HG03460 (cell line): ENCODE measurements at regions not wholly inside any gene's neighbourhood (a gene's known extent, or its start where the extent isn't known, plus 50 kb on each side); places are given as distances from the start of the nearest gene placed in this dataset.
A peak's percentile ranks its signal among the peaks of the same experiment; 100 is the strongest.
"Not testable (repeated sequence)": the region's sequence is repeated elsewhere in the genome, so short reads cannot be mapped to it uniquely, and the experiment has no call there.

Experiments
- ATAC-seq: cut with Tn5 transposase; IDR thresholded peaks from one replicate; pipeline ENCODE4 v1.9.1; 2021; ENCODE audit not compliant: unreplicated experiment

DNA sequence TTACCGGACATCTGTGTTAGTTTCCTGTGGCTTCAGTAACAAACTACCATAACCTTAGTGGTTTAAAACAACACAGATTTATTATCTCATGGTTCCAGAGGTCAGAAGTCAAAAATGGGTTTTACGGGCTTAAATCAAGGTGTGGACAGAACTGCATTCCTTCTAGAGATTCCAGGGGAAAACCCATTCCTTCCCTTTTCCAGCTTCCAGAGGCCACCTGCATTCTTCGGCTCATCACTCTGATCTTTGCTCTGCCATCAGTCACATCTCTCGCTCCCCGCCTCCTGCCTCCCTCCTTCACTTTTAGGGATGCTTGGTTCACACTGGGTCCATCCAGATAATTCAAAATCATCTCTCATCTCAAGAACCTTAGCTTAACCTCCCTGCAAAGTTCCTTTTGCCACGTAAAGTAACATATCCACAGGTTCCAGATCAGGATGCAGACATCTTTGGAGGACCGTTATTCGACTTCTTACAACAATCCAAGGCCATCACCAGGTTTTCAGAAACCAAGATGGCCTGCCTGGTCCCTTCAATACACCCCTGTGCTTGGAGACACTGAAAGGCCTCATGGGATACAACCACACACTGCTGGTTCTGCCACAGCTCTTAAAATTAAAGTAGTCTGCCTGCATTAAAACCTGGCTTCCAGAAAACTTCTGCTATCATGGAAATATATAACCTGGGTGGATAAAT, 225.9 kb upstream of the MYO3A start:
- ATAC-seq = no peak

DNA sequence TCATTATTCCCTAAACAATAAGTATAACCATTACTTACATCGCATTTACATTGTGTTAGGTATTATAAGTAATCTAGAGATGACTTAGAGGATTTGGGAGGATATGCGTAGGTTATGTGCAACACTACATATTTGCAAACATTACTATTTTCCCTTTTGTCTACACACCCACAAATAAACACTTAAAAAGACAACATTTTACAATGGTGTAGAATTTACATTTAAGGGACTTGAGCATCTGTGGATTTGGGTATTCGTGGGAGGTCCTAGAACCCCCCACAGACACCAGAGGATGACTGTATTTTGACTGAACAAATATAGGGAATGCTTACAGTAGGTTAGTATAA, 220.2 kb upstream of the MYO3A start:
- no peak for ATAC-seq

DNA sequence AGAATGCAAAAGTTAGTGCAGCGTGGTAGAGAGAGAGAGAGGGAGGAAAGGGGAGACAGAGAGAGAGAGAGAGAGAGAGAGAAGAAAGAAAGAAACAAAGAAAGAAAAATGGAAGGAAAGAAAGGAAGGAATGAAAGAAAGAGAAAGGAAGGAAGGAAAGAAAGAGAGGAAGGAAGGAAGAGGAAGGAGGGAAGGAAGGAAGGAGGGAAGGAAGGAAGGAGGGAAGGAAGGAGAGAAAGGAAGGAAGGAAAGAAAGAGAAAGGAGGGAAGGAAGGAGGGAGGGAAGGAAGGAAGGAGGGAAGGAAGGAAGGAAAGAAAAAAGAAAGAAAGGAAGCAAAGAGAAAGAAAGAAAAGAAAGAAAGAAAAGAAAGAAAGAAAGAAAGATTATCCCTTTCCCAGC, 209.8 kb upstream of the MYO3A start:
- ATAC-seq = no peak

DNA sequence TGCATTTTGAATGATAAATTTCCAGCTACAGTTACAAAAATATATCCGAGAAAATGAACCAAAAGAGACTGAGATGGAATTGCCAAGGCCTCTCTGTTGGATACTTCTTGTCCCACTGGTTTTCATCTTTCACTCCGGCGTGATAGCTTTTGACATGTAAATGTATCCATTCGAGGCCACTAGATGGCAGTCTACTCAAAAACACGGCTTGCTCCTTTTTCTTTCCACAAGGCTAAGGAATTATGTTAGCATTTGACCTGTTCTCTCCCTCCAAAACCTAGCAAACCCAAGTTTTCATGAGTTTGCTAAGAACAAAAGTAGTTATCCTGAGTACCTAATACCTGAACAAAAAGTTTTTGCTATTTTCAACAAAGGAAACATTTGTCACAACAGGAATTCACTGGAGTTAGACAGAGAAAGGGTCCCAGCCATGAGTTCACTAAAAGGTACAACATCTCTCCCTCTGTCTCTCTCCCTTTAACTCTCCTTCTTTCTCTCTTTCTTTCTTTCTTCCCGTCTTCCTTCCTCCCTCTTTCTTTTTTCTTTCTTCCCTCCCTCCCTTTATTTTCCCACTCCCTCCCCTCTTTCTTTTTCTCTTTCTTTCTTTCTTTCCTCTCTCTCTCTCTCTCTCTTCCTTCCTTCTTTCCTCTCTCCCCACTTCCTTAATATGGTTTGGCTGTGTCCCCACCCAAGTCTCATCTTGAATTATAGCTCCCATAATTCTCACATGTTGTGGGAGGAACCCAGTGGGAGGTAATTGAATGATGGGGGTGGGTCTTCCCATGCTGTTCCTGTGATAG, 207.9 kb upstream of the MYO3A start:
- ATAC-seq = no peak

DNA sequence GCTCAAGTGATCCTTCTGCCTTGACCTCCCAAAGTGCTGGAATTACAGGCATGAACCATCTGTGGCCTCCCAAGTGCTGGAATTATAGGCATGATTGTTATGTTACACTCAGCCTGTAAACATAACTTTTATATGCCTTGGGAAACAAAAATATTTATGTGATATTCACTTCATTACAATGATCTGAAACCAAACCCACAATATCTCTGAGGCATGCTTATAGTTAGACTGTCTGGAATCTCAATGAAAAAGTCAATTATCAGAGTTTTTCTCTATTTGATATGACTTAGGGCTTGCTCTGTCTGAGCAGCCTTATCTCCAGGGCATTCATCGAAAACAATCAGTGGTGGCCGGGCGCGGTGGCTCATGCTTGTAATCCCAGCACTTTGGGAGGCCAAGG, 195.3 kb upstream of the MYO3A start:
- no peak for ATAC-seq

DNA sequence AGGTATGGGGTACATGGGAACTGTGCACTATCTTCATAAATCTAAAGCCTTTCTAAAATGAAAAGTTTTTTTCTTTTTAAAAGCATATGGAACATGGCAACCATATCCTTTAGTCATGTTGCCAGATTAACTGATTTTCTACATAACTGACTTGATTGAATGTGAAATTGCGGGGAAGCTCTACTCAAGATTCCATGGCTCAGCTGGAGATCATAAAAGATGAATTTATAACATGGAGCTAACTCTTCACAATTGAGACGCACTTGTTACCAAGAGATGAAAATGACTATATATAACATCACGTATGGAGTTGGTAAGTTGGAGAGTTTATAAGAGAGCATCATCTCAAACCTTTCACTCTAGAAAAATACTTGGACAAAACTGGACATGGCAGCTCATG, 190.2 kb upstream of the MYO3A start:
- no peak for ATAC-seq

DNA sequence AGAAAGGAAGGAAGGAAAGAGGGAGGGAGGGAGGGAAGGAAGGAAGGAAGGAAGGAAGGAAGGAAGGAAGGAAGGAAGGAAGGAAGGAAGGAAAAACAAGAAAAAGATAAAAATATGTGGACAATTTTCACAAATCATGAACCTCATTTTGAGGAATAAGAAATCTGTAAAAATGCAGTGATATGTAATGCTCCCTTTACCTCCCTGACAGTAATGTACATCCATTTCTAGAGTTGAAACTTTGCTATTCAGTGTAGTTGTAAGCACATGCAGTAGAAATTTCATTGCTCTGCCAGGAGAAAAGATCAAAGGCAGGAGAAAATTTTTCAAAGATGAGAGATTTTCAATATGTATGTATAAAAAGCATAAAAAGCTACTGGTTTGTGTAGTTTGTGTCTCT, 189.5 kb upstream of the MYO3A start:
- no peak for ATAC-seq

DNA sequence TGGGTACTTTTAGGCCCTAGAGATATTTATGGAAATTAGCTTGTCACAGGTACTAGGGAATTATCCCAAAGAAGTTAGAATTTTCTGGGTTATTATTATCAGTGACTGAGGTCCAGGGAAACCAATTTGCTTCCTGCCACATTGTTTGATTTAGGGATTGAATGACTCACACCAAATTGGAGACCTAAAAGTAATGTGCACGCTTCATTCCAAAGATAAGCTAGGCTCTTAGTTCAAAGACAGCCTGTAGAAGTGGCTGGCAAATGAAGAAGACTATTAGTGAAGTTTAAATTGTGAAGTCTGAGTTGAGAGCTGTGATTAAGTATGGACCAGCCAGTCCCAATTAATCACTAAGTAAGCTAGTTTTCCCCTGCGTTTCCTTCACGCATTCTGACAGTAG, 188.1 kb upstream of the MYO3A start:
- no peak for ATAC-seq

DNA sequence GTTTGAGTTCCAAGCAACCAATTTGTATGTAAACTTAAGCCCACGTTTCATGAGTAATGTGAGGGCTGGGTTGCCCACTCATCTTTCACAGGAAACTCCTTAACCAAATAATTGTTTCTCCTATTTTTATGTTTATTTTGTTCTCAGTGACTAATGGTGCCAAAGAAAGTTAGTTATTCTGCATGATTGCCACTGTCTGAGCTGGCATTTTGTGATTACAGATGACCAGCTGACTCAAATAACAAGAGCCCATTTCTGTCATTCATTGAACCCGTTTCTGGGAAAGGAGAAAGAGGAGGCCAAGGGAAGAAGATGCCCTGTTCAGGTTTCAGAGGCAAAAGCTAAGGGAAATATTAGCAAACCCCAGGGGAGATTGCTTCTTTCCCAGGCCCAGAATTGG, 186.9 kb upstream of the MYO3A start:
- ATAC-seq = no peak

DNA sequence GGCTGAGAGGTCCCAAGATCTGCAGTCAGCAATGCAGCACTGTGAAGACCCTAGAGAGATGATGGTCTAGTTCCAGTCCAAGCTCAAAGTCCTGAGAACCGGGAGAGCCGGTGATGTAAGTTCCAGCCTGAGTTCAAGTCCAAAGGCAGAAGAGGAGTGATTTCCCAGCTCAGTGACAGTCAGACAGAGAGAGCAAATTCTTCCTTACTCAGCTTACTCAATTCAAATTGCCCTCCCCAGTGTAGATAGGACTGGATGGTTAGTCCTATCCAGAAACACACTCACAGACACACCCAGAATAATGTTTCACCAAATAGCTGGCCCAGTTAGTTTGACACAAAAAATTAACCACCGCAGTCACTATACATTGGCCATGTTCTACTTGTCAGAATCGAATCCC, 185.5 kb upstream of the MYO3A start:
- ATAC-seq = no peak

DNA sequence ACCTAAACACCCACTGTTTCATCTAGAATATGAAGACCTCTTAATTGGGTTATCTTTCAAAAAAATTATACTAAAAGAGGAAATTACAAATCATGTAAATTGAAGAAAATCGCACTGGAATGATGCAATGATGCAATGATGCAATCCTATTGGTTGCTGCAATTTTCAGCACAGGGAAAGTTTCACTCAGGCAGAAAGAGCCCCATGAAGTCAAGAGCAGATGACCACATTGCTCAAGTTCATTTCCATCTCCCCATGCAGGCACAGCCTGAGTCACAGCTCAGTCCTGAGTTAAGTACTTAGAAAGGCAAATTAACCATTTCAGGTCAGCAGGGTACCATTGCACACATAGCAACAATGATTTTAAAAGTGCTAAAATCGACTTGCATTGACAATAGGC, 180.3 kb upstream of the MYO3A start:
- ATAC-seq = no peak

DNA sequence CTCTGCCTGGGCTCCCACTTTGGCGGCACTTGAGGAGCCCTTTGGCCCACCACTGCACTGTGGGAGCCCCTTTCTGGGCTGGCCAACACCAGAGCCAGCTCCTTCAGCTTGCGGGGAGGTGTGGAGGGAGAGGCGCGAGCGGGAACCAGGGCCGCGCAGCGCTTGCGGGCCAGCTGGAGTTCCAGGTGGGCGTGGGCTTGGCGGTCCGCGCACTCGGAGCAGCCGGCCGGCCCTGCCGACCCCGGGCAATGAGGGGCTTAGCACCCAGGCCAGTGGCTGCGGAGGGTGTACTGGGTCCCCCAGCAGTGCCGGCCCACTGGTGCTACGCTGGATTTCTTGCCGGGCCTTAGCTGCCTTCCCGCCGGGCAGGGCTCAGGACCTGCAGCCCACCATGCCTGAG, 178.2 kb upstream of the MYO3A start:
- not testable (repeated sequence) for ATAC-seq

DNA sequence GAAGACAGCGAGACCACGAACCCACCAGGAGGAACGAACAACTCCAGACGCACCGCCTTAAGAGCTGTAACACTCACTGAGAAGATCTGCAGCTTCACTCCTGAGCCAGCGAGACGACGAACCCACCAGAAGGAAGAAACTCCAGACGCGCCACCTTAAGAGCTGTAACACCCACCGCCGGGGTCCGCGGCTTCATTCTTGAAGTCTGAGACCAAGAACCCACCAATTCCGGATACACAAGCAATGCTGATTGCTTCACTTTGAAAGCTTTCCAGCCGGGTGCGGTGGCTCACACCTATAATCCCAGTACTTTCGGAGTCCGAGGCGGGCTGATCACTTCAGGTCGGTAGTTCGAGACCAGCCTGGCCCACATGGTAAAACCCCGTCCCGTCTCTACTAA, 177.2 kb upstream of the MYO3A start:
- no peak for ATAC-seq

DNA sequence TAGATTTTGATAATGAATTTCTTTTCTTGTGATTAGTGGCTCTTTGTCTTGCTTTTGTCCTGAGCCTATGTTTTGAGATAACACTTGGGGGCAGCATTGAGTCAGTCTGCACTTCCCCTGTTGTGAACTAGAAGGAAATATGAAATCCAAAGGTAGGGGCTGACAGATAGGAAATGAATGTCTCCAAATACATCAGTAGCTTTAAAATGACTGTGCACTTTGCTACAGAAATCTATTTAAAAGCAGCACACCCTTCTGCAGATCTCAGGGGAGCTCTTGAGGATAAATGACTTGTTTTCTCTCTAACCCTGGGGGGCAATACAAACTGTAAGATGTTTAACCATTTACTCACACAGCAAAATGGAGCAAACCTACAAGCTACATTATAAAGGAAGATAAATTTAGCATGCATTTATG, 176.0 kb upstream of the MYO3A start:
- peak; percentile 50 for ATAC-seq

DNA sequence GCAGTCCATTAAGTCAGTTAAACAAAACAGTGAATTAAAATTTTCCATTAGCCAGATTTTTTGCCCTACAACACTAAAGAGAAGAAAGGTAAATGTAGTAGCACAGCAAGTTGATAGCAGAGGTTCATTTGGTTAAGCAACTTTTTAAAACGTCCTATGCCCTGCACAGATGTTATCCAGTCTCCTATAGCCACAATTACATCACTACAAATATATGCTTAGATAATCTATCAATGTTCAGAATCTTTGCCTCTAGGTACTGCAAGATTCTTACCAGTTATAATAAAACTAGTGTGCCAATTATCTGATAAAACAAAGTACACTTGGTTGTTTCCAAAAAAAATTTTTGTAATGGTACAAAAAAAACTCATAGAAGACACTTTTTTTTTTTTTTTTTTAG, 175.5 kb upstream of the MYO3A start:
- ATAC-seq = no peak

DNA sequence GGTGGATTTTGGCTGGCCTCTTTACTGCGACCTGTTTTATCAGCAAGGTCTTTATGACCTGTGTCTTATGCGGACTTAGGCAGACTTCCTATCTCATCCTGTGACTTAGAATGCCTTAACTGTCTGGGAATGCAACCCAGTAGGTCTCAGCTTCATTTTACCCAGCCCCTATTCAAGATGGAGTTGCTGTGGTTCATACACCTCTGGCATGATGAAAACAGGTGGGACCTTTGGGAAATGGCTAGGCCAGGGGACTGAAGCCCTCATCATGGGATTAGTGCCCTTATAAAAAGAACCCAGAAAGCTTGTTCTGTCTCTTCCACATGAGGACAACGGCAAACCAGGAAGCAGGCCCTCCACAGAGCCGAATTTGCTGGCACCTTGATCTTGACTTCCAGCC, 172.1 kb upstream of the MYO3A start:
- ATAC-seq = no peak

DNA sequence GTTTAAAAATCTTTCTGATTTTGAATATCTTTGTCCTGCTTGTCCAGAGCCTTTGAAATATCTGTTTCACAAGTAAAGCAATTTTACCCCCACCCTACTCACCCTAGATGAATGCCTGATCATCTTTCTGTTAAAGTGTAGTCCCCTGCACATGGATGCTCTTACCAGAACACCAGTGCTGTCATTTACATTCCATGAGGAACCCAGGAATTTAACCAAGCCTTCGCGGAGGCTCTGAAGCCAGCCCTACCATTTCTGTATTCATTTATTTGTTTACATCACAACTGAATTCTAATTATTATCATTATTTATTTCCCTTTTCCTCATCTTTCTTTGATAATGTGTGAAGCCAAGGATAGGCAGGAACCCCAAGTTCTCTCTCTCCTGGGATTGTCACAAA, 167.8 kb upstream of the MYO3A start:
- ATAC-seq = no peak

DNA sequence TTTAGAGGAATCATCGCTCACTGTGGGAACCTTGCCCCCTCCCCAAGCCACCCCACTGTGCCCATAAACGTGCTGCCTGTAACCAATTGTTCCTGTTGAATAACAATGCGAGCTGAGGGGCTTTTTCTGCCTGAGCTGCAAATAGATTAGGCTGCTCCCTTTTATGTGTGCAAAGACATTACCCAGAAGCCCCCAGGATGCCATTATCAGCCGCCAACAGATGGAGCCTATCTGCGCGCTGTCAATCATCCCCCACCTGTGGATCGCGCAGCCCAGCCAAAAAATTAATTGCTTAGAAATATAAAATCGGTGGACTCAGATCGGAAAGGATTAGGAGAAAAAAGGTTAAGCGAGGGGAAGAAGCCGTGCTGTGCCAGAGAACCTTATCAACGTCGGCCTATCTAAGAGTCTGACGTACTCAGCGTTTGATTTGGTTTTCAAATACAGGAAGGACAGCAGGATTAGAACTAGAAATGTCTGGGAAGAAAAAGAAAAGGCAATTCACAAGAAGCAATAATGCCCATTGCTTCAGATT, 167.3 kb upstream of the MYO3A start:
- ATAC-seq = no peak

DNA sequence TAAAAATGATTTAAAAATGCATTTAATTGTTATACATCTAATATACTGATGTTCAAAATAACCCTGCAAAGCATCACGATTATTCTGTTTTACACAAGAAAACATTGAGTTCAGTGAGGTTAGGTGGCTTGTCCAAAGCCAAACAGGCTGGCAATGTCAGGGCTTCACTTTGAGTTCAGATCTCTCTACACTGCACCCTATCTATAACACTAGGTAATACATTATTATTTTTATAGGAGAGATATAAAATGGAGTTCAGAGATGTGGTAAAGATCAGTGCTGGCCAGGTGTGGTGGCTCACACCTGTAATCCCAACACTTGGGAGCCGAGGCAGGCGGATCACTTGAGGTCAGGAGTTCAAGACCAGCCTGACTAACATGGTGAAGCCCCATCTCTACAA, 165.9 kb upstream of the MYO3A start:
- ATAC-seq = no peak

DNA sequence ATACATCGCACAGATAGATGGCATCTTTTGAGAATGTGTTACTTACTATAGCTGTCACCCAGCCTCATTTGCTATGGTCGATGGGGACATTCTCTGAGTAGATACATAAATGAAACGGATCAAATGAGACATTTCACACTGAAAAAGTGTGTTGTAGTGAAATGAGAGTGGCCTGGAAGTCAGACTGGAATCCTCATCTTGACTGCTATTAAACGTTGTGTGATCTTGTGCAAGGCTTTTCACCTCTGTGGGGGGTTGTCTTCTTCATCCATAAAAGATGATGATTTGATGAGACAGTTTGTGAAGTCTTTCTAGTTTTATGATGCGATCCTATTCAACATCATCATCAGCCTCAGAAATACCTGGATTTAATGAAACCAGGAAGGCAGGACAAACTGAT, 155.4 kb upstream of the MYO3A start:
- ATAC-seq = no peak

DNA sequence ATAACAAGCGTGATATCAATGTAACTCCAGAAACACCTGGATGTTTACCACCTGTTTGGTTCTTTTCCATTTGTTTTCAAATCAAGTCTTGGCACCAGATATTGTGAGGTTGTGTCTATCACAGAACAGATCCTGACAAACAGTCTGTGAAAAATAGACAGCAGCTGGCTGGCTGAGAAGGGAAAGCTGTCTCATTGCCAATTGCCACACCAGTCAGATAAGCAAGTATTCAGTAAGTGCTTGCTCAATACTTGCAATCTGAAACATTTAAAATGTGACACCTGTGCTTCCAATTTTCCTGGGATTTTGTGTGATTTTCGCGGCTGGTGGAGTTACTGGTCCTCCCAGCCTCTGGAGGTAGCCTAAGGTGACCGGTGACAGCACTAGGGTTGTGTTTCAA, 147.9 kb upstream of the MYO3A start:
- ATAC-seq = no peak

DNA sequence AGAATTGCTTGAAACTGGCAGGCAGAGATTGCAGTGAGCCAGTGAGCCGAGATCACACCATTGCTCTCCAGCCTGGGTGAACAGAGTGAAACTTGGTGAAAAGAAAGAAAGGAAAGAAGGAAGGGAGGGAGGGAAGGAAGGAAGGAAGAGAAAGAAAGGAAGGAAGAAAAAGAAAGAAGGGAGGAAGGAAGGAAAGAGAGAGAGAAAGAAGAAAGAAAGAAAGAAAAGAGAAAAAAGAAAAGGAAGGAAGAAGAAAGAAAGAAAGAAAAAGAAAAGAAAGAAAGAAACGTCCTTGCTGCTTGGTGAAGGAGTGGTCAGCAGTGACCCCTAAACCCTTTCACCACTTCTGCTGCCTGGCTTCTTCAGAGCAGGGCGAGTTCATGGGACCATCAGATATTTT, 147.1 kb upstream of the MYO3A start:
- no peak for ATAC-seq
